ENCODE measurements at regions not wholly inside any gene's neighbourhood (a gene's known extent, or its start where the extent isn't known, plus 50 kb on each side); places are given as distances from the start of the nearest gene placed in this dataset.

DNA sequence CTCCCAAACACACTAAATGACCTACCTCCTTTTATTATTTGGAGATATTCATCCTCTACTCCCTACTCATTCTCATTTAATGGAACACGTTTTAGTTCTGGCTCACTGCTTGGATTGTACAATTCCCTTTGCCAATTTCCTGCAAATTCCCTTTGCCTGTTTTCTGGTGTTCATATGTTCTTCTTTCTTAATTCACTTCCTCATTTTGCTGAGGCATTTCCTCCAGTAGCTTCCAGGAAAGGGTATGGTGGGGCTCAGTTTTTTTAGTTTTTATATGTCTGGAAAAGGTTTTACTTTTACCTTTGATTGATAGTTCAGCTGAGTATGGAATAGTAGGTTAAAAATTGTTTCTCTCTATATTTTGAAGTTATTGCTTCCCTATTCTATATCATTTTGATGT, 143.6 kb upstream of the GOLIM4 start:
- Histone ChIP-seq H3K4me3 (ENCODE audit: control insufficient read depth in 1 of 7, extremely low read depth in 1 of 7, insufficient read depth in 4 of 7, low read depth in 2 of 7, low read length in 6 of 7) (no peak overlapping the region), H3K4me1 (ENCODE audit: control extremely low read depth in 1 of 4, control insufficient read depth in 4 of 4, insufficient read depth in 4 of 4, low read length in 3 of 4) (no peaks in the 10 kb centered on the region), H3K27ac (ENCODE audit: insufficient read depth in 1 of 2, low read depth in 1 of 2, low read length in 2 of 2, poor library complexity in 1 of 2, severe bottlenecking in 2 of 2) (no peak overlapping the region), H3K27me3 (replicated peaks in 2 of 5; ENCODE audit: control insufficient read depth in 4 of 5, insufficient read depth in 5 of 5, low read length in 4 of 5) (no peaks in the 10 kb centered on the region), H3K36me3 (ENCODE audit: control insufficient read depth in 4 of 4, insufficient read depth in 4 of 4, low read length in 3 of 4) (no peaks in the 10 kb centered on the region), H3K9me3 (ENCODE audit: control extremely low read depth in 1 of 5, control insufficient read depth in 4 of 5, insufficient read depth in 2 of 5, low read depth in 1 of 5, low read length in 4 of 5) (peaks cover 0 to 5% (median 0%) of the 10 kb centered on the region in 5 experiments)
- WGBS (ENCODE audit: insufficient coverage), result 100% methylated on average over 1 of the region's 1 CpG
- DNase-seq, result peak in 2 of 3 donors; percentile 10 to 18
- ChIA-PET POLR2A (no interaction called here), CTCF (no interaction called here)

DNA sequence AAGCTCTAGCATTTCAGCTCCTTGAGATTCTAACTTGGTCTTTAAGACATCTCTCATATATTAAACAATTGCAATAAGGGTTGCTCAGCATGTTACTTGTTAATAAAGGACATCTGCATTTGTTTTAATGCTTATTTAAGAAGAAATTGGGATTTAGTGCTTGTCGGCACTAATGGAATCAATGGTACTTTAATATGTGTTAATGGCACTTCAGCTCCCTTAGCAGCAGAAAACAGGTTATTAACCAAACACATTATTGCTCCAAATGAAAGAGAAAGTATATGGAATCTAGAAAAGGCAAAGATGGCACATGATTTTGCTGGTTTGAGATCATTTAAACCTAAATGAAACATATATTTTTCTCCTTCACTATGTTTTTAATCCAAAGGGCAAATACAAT, 137.3 kb upstream of the GOLIM4 start:
- Histone ChIP-seq H3K27me3 (replicated peaks in 2 of 5; ENCODE audit: control insufficient read depth in 4 of 5, insufficient read depth in 5 of 5, low read length in 4 of 5) (no peaks in the 10 kb centered on the region), H3K9me3 (ENCODE audit: control extremely low read depth in 1 of 5, control insufficient read depth in 4 of 5, insufficient read depth in 2 of 5, low read depth in 1 of 5, low read length in 4 of 5) (peaks cover 0 to 8% (median 0%) of the 10 kb centered on the region in 5 experiments), H3K4me1 (ENCODE audit: control extremely low read depth in 1 of 4, control insufficient read depth in 4 of 4, insufficient read depth in 4 of 4, low read length in 3 of 4) (no peaks in the 10 kb centered on the region), H3K27ac (ENCODE audit: insufficient read depth in 1 of 2, low read depth in 1 of 2, low read length in 2 of 2, poor library complexity in 1 of 2, severe bottlenecking in 2 of 2) (no peak overlapping the region), H3K4me3 (ENCODE audit: control insufficient read depth in 1 of 7, extremely low read depth in 1 of 7, insufficient read depth in 4 of 7, low read depth in 2 of 7, low read length in 6 of 7) (no peak overlapping the region), H3K36me3 (ENCODE audit: control insufficient read depth in 4 of 4, insufficient read depth in 4 of 4, low read length in 3 of 4) (no peaks in the 10 kb centered on the region)
- ChIA-PET POLR2A (no interaction called here), CTCF (interaction anchor here (0.9 to 1.3 kb wide), 3 partner anchors 11 to 17 kb away, joined by 3 to 5 read pairs (median 3); no protein-coding TSS in a partner anchor)
- no CpG with 5 or more reads among the region's 1 CpG for WGBS (ENCODE audit: insufficient coverage)
- no peak for DNase-seq

- Histone ChIP-seq H3K4me1 (ENCODE audit: control extremely low read depth in 1 of 4, control insufficient read depth in 4 of 4, insufficient read depth in 4 of 4, low read length in 3 of 4) (no peaks in the 10 kb centered on the region), H3K36me3 (ENCODE audit: control insufficient read depth in 4 of 4, insufficient read depth in 4 of 4, low read length in 3 of 4) (no peaks in the 10 kb centered on the region), H3K27ac (ENCODE audit: insufficient read depth in 1 of 2, low read depth in 1 of 2, low read length in 2 of 2, poor library complexity in 1 of 2, severe bottlenecking in 2 of 2) (no peak overlapping the region), H3K27me3 (replicated peaks in 2 of 5; ENCODE audit: control insufficient read depth in 4 of 5, insufficient read depth in 5 of 5, low read length in 4 of 5) (no peaks in the 10 kb centered on the region), H3K4me3 (ENCODE audit: control insufficient read depth in 1 of 7, extremely low read depth in 1 of 7, insufficient read depth in 4 of 7, low read depth in 2 of 7, low read length in 6 of 7) (no peak overlapping the region), H3K9me3 (ENCODE audit: control extremely low read depth in 1 of 5, control insufficient read depth in 4 of 5, insufficient read depth in 2 of 5, low read depth in 1 of 5, low read length in 4 of 5) (no peaks in the 10 kb centered on the region)
- ChIA-PET CTCF (no interaction called here), POLR2A (no interaction called here)
- WGBS (ENCODE audit: insufficient coverage), result 100% methylated on average over 1 of the region's 3 CpGs
- DNase-seq, result no peak
Observed at GRCh38 chr3:168223085-168223484, 127.4 kb upstream of the GOLIM4 start.

- POLR2A ChIA-PET, result no interaction called here
- Histone ChIP-seq H3K27me3 (replicated peaks in 2 of 5; ENCODE audit: control insufficient read depth in 4 of 5, insufficient read depth in 5 of 5, low read length in 4 of 5) (no peaks in the 10 kb centered on the region), H3K4me3 (ENCODE audit: control insufficient read depth in 1 of 7, extremely low read depth in 1 of 7, insufficient read depth in 4 of 7, low read depth in 2 of 7, low read length in 6 of 7) (no peak overlapping the region), H3K4me1 (ENCODE audit: control extremely low read depth in 1 of 4, control insufficient read depth in 4 of 4, insufficient read depth in 4 of 4, low read length in 3 of 4) (no peaks in the 10 kb centered on the region), H3K36me3 (ENCODE audit: control insufficient read depth in 4 of 4, insufficient read depth in 4 of 4, low read length in 3 of 4) (no peaks in the 10 kb centered on the region), H3K9me3 (ENCODE audit: control extremely low read depth in 1 of 5, control insufficient read depth in 4 of 5, insufficient read depth in 2 of 5, low read depth in 1 of 5, low read length in 4 of 5) (no peaks in the 10 kb centered on the region), H3K27ac (ENCODE audit: insufficient read depth in 1 of 2, low read depth in 1 of 2, low read length in 2 of 2, poor library complexity in 1 of 2, severe bottlenecking in 2 of 2) (no peak overlapping the region)
- 100% methylated on average over 2 of the region's 2 CpGs for WGBS (ENCODE audit: insufficient coverage)
- CTCF ChIA-PET, result interaction anchor here (0.6 to 0.9 kb wide), 2 partner anchors 9 to 1038 kb away, joined by 3 read pairs; no protein-coding TSS in a partner anchor
- DNase-seq, result peak in 1 of 3 donors; percentile 14
Observed at GRCh38 chr3:168220556-168220955, 124.8 kb upstream of the GOLIM4 start.

DNA sequence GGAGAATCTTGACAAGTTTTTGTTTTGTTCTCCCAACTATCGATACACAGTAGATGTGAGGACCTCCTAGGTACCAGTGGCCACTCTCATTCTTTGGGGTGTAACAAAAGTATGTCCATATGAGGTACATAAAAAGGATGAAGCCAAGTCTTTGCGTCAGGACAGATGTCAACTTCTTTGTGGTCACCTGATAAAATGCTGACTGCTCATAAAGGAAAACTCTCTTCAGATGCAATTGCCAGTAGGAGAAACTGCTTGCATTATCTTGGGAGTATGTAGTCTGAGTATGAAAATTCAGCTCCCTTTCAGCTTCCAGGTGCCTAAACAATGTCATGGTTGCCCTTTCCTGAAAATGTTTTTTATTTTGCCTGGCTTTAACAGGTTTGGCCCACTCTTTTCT, 123.8 kb upstream of the GOLIM4 start:
- Histone ChIP-seq H3K36me3 (ENCODE audit: control insufficient read depth in 4 of 4, insufficient read depth in 4 of 4, low read length in 3 of 4) (no peaks in the 10 kb centered on the region), H3K9me3 (ENCODE audit: control extremely low read depth in 1 of 5, control insufficient read depth in 4 of 5, insufficient read depth in 2 of 5, low read depth in 1 of 5, low read length in 4 of 5) (no peaks in the 10 kb centered on the region), H3K27me3 (replicated peaks in 2 of 5; ENCODE audit: control insufficient read depth in 4 of 5, insufficient read depth in 5 of 5, low read length in 4 of 5) (no peaks in the 10 kb centered on the region), H3K27ac (ENCODE audit: insufficient read depth in 1 of 2, low read depth in 1 of 2, low read length in 2 of 2, poor library complexity in 1 of 2, severe bottlenecking in 2 of 2) (no peak overlapping the region), H3K4me1 (ENCODE audit: control extremely low read depth in 1 of 4, control insufficient read depth in 4 of 4, insufficient read depth in 4 of 4, low read length in 3 of 4) (no peaks in the 10 kb centered on the region), H3K4me3 (ENCODE audit: control insufficient read depth in 1 of 7, extremely low read depth in 1 of 7, insufficient read depth in 4 of 7, low read depth in 2 of 7, low read length in 6 of 7) (no peak overlapping the region)
- DNase-seq, result no peak
- ChIA-PET POLR2A (no interaction called here), CTCF (no interaction called here)
- 93% methylated on average over 2 of the region's 2 CpGs for WGBS (ENCODE audit: insufficient coverage)

DNA sequence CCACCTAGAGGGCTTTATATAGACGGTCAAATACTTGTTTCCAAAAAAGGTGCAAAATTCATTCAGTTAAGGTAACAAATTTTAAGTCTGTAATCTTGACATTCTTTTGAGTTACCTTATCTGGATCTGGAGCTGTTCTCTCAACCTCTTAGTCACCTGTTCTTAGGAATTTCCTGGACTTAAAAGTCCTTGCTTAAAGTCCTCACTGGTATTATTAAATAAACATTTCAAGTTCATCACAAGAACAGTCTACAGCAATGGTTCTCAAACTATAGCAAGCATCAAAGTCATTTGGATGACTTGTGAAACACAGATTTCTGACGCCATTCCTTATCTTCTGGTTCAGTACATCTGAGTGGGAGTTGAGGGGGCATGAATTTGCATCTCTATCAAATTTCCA, 122.9 kb upstream of the GOLIM4 start:
- no peak for DNase-seq
- ChIA-PET POLR2A (no interaction called here), CTCF (interaction anchor here (1.1 kb wide), 1 partner anchor 28 kb away, joined by 3 read pairs; no protein-coding TSS in a partner anchor)
- Histone ChIP-seq H3K4me1 (ENCODE audit: control extremely low read depth in 1 of 4, control insufficient read depth in 4 of 4, insufficient read depth in 4 of 4, low read length in 3 of 4) (peaks cover 0 to 7% (median 0%) of the 10 kb centered on the region in 4 experiments), H3K27me3 (replicated peaks in 2 of 5; ENCODE audit: control insufficient read depth in 4 of 5, insufficient read depth in 5 of 5, low read length in 4 of 5) (no peaks in the 10 kb centered on the region), H3K9me3 (ENCODE audit: control extremely low read depth in 1 of 5, control insufficient read depth in 4 of 5, insufficient read depth in 2 of 5, low read depth in 1 of 5, low read length in 4 of 5) (no peaks in the 10 kb centered on the region), H3K27ac (ENCODE audit: insufficient read depth in 1 of 2, low read depth in 1 of 2, low read length in 2 of 2, poor library complexity in 1 of 2, severe bottlenecking in 2 of 2) (no peak overlapping the region), H3K4me3 (ENCODE audit: control insufficient read depth in 1 of 7, extremely low read depth in 1 of 7, insufficient read depth in 4 of 7, low read depth in 2 of 7, low read length in 6 of 7) (no peak overlapping the region), H3K36me3 (ENCODE audit: control insufficient read depth in 4 of 4, insufficient read depth in 4 of 4, low read length in 3 of 4) (no peaks in the 10 kb centered on the region)
- no CpG with 5 or more reads among the region's 2 CpGs for WGBS (ENCODE audit: insufficient coverage)

- ChIA-PET POLR2A (no interaction called here), CTCF (interaction anchor here (0.9 to 3.1 kb wide), 4 partner anchors 13 to 631 kb away, joined by 3 to 13 read pairs (median 6); no protein-coding TSS in a partner anchor)
- Histone ChIP-seq H3K27me3 (replicated peaks in 2 of 5; ENCODE audit: control insufficient read depth in 4 of 5, insufficient read depth in 5 of 5, low read length in 4 of 5) (no peaks in the 10 kb centered on the region), H3K4me3 (ENCODE audit: control insufficient read depth in 1 of 7, extremely low read depth in 1 of 7, insufficient read depth in 4 of 7, low read depth in 2 of 7, low read length in 6 of 7) (no peak overlapping the region), H3K9me3 (ENCODE audit: control extremely low read depth in 1 of 5, control insufficient read depth in 4 of 5, insufficient read depth in 2 of 5, low read depth in 1 of 5, low read length in 4 of 5) (no peaks in the 10 kb centered on the region), H3K27ac (ENCODE audit: insufficient read depth in 1 of 2, low read depth in 1 of 2, low read length in 2 of 2, poor library complexity in 1 of 2, severe bottlenecking in 2 of 2) (no peak overlapping the region), H3K4me1 (ENCODE audit: control extremely low read depth in 1 of 4, control insufficient read depth in 4 of 4, insufficient read depth in 4 of 4, low read length in 3 of 4) (peaks cover 0 to 9% (median 0%) of the 10 kb centered on the region in 4 experiments), H3K36me3 (ENCODE audit: control insufficient read depth in 4 of 4, insufficient read depth in 4 of 4, low read length in 3 of 4) (no peaks in the 10 kb centered on the region)
- DNase-seq, result no peak
- WGBS (ENCODE audit: insufficient coverage), result no CpG with 5 or more reads among the region's 3 CpGs
Observed at GRCh38 chr3:168216851-168217250, 121.1 kb upstream of the GOLIM4 start.

Data from common myeloid progenitor, CD34-positive (primary cell).